AG04450 (cell line): ENCODE measurements at regions not wholly inside any gene's neighbourhood (a gene's known extent, or its start where the extent isn't known, plus 50 kb on each side); places are given as distances from the start of the nearest gene placed in this dataset.

ENCODE experiments used
- CTCF ChIA-PET: fragments of 300-600, 350-600 bp; formaldehyde crosslinking; extraction: SDS; loops from one replicate; lab custom pipeline; 2022; ENCODE audit warnings: antibody characterized with exemption, inconsistent platforms; lab: Charles Lee
- POLR2A ChIA-PET: fragments of 350-600 bp; formaldehyde crosslinking; extraction: SDS; loops from one replicate; lab custom pipeline; 2021; ENCODE audit warnings: antibody characterized with exemption, inconsistent platforms; lab: Yijun Ruan, JAX
- DNase-seq: peaks from one replicate; pipeline ENCODE4 v3.0.0-alpha.2; 2011; ENCODE audit warnings: low read depth, low spot score
- H3K27ac ChIP-seq: one replicate; pipeline ENCODE4 v1.5.1; 2012; ENCODE audit warnings: low read depth, low read length, control low read depth
- H3K27me3 ChIP-seq: one replicate; pipeline ENCODE4 v1.6.0; 2012; ENCODE audit warnings: low read length; ENCODE audit not compliant: control insufficient read depth, insufficient read depth
- H3K4me3 ChIP-seq: 2 replicates; pipeline ENCODE4 v1.5.1; 2011; ENCODE audit warnings: mild to moderate bottlenecking, low read depth, low read length, control low read depth
- H3K9me3 ChIP-seq: 2 replicates; pipeline ENCODE4 v1.5.1; 2012; ENCODE audit warnings: low read length; ENCODE audit not compliant: control insufficient read depth, insufficient read depth
- TF ChIP-seq, protein P1 (sequence below): IDR thresholded peaks from 2 replicates; pipeline ENCODE4 v1.5.1; 2011; ENCODE audit warnings: low read depth, low read length, control low read depth, inconsistent platforms

DNA sequence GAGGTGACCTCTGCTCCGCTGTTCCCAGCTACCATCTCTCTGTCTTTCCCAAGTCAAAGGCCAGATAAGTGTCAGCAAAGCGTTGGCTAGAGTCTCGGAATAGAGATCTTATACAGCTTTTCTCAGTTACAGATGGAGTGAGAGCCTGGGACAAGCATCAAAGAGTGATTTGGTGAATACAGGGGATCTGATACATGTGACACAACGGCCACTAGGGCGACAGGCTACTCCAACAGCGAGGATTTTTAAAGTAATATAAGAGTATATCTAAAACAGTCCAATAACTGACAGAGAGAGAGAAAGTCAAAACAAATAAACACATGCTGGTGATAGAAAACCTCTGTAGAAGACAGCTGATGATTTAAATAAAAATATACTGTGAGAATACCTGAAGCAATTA is 433.1 kb upstream of the SMIM31 start:
- CTCF ChIA-PET = no interaction called here
- Histone ChIP-seq H3K27me3 (no peaks in the 10 kb centered on the region), H3K9me3 (peaks cover 2% of the 10 kb centered on the region; the same call in 1 of the 2 replicates), H3K27ac (no peak overlapping the region), H3K4me3 (no peak overlapping the region)
- DNase-seq = no peak
- POLR2A ChIA-PET = no interaction called here
- TF ChIP-seq, protein P1, sequence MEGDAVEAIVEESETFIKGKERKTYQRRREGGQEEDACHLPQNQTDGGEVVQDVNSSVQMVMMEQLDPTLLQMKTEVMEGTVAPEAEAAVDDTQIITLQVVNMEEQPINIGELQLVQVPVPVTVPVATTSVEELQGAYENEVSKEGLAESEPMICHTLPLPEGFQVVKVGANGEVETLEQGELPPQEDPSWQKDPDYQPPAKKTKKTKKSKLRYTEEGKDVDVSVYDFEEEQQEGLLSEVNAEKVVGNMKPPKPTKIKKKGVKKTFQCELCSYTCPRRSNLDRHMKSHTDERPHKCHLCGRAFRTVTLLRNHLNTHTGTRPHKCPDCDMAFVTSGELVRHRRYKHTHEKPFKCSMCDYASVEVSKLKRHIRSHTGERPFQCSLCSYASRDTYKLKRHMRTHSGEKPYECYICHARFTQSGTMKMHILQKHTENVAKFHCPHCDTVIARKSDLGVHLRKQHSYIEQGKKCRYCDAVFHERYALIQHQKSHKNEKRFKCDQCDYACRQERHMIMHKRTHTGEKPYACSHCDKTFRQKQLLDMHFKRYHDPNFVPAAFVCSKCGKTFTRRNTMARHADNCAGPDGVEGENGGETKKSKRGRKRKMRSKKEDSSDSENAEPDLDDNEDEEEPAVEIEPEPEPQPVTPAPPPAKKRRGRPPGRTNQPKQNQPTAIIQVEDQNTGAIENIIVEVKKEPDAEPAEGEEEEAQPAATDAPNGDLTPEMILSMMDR = no peak

DNA sequence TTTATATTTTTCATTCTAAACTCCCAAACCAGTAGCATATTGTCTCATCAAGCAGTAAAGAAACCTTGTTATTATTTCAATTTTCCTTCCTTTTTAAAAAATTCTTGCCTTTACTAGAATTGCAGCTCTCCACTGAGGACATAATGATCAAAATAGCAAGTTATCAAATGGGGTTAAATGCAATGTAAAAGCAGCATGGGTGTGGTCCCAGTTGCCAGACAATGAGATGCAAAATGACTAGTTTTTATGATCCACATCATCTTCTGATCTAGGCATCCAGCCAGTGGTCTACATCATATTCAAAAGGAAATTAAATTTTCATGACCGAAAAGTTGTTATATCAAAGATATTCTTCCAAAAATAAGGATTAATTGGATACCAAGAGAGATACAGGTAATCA is 427.9 kb upstream of the SMIM31 start:
- POLR2A ChIA-PET = no interaction called here
- no peak for DNase-seq
- TF ChIP-seq, protein P1 = no peak
- H3K4me3 ChIP-seq = no peak overlapping the region
- H3K27ac ChIP-seq = no peak overlapping the region
- CTCF ChIA-PET = no interaction called here
- no peaks in the 10 kb centered on the region; the same call in 1 of the 2 replicates for H3K9me3 ChIP-seq
- H3K27me3 ChIP-seq = no peaks in the 10 kb centered on the region

DNA sequence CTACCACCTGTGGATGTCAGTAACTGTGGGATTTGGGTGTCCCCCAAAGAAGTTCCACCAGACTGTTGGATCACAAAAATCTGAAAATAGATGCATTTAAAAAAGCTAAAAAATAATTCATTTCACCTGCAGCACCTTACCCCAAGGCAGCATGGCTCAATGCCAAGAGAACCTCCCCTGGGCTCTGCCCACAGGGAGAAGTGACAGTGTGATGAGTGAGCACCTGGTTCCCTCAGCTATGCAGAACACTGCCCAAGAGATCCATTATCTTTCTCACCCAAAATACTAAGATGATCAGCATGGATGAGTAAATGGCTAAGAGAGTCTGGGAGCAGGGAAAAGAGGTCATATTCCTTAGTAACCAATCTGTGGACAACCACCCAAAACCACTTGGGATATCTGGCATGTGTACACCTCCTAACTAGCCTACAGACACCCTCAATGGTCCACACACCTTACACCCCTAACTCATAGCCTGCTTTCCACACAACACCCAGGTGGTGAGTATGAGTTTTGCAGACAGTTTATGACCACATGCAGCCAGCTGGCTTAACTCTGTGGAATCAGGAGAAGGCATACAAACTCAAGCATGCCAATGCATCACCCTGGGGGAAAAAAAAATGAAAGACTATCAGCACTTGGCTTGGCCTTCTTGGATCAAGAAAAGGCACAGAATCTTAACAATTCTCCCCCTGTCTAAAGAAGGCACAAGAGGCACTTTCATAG is 416.5 kb upstream of the SMIM31 start:
- Histone ChIP-seq H3K27me3 (no peaks in the 10 kb centered on the region), H3K27ac (no peak overlapping the region), H3K4me3 (no peak overlapping the region), H3K9me3 (no peaks in the 10 kb centered on the region)
- POLR2A ChIA-PET = no interaction called here
- TF ChIP-seq, protein P1 = no peak
- no peak for DNase-seq
- CTCF ChIA-PET = no interaction called here

DNA sequence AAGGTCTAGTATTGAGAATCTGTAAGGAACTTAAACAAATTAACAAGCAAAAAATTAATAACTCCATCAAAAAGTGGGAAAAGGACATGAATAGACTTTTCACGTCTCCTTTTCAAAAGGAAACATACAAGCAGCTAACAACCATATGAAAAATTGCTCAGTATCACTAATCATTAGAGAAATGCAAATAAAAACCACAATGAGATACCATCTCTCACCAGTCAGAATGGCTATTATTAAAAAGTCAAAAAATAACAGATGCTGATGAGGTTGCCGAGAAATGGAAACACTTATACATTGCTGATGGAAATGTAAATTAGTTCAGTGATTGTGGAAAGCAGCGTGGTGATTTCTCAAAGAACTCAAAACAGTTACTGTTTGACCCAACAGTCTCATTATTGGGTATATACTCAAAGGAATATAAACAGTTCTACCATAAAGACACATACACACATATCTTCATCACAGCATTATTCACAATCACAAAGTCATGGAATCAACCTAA is 410.4 kb upstream of the SMIM31 start:
- Histone ChIP-seq H3K27me3 (no peaks in the 10 kb centered on the region), H3K27ac (no peak overlapping the region), H3K9me3 (no peaks in the 10 kb centered on the region), H3K4me3 (no peak overlapping the region)
- POLR2A ChIA-PET = no interaction called here
- no peak for DNase-seq
- CTCF ChIA-PET = no interaction called here
- TF ChIP-seq, protein P1 = no peak

DNA sequence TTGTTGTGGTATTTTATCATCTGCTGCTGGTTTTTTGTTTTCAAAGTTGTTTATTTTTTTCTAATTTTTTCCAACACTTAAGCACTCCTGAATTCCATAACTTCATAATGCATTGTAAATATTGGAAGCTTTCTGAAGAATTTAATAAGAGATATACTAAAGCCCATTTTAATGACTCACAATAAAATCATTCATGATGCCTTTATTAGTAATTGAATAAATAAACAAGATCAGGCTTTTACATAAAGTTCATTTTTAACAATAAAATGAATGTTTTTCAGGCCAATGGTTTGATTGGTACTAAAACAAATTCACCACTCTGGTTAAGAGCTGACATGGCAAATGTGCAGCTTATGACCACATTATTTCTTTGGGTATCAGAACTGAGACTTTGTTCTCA is 408.2 kb upstream of the SMIM31 start:
- no peak for DNase-seq
- no peaks in the 10 kb centered on the region for H3K27me3 ChIP-seq
- H3K9me3 ChIP-seq = no peaks in the 10 kb centered on the region; the same call in 1 of the 2 replicates
- H3K27ac ChIP-seq = no peak overlapping the region
- POLR2A ChIA-PET = no interaction called here
- CTCF ChIA-PET = no interaction called here
- H3K4me3 ChIP-seq = no peak overlapping the region
- TF ChIP-seq, protein P1 = no peak
